OCI-LY7 (cell line): ENCODE measurements at regions not wholly inside any gene's neighbourhood (a gene's known extent, or its start where the extent isn't known, plus 50 kb on each side); places are given as distances from the start of the nearest gene placed in this dataset.

Source experiments
- BruUV-seq: library from RNA; stranded (reverse); fragments of 400-500 nt; replicated peaks from 2 replicates; lab custom pipeline; 2021; lab: Mats Ljungman, UMichigan
- CTCF ChIA-PET: fragments of 300-600 bp; sonication (Branson Sonifier 250); formaldehyde crosslinking; loops from one replicate; lab custom pipeline; 2022; ENCODE audit warnings: antibody characterized with exemption; ENCODE audit not compliant: unreplicated experiment; lab: Charles Lee
- POLR2A ChIA-PET: fragments of 300-600 bp; sonication (Branson Sonifier 250); formaldehyde crosslinking; loops from one replicate; lab custom pipeline; 2022; ENCODE audit warnings: antibody characterized with exemption; lab: Charles Lee
- DNase-seq: peaks from one replicate; pipeline ENCODE4 v3.0.0-alpha.2; 2015; ENCODE audit warnings: low spot score
- H2AFZ ChIP-seq: fragments of 200-600 bp; sonication (generic), shearing (Covaris generic); 2 replicates; pipeline ENCODE4 v1.6.1; 2014; ENCODE audit warnings: mild to moderate bottlenecking, antibody characterized with exemption, low read length, moderate library complexity
- H3K27ac ChIP-seq: fragments of 200-600 bp; sonication (generic); 2 replicates; pipeline ENCODE4 v1.5.1; 2014; ENCODE audit warnings: mixed run types, low read depth, mild to moderate bottlenecking, moderate library complexity, low read length, inconsistent platforms; ENCODE audit not compliant: poor library complexity, severe bottlenecking
- H3K36me3 ChIP-seq: fragments of 200-600 bp; sonication (generic); 2 replicates; pipeline ENCODE4 v1.6.1; 2014; ENCODE audit warnings: mild to moderate bottlenecking, antibody characterized with exemption, low read length, moderate library complexity, mixed read lengths; ENCODE audit not compliant: insufficient read depth
- H3K4me1 ChIP-seq: fragments of 200-600 bp; sonication (generic); 2 replicates; pipeline ENCODE4 v1.5.1; 2014; ENCODE audit warnings: mild to moderate bottlenecking, low read length; ENCODE audit not compliant: insufficient read depth, poor library complexity, severe bottlenecking
- H3K4me2 ChIP-seq: fragments of 200-600 bp; sonication (generic); 2 replicates; pipeline ENCODE4 v1.6.1; 2014; ENCODE audit warnings: mild to moderate bottlenecking, low read length
- H3K4me3 ChIP-seq: fragments of 200-600 bp; sonication (generic); 2 replicates; pipeline ENCODE4 v1.5.1; 2014; ENCODE audit warnings: mild to moderate bottlenecking, low read depth, low read length; ENCODE audit not compliant: poor library complexity, severe bottlenecking
- H3K79me2 ChIP-seq: fragments of 200-600 bp; sonication (generic); 2 replicates; pipeline ENCODE4 v1.6.1; 2016; ENCODE audit warnings: low read depth, mild to moderate bottlenecking, low read length, moderate library complexity, mixed read lengths; ENCODE audit not compliant: insufficient read depth
- H3K9me2 ChIP-seq: fragments of 200-600 bp; sonication (generic); 2 replicates; pipeline ENCODE4 v1.6.1; 2016; ENCODE audit warnings: mild to moderate bottlenecking, low read length, mixed read lengths; ENCODE audit not compliant: insufficient read depth
- H3K9me3 ChIP-seq: fragments of 200-600 bp; sonication (generic); 2 replicates; pipeline ENCODE4 v1.6.1; 2014; ENCODE audit warnings: mild to moderate bottlenecking, mixed run types, low read length, mixed read lengths
- H4K20me1 ChIP-seq: fragments of 200-600 bp; sonication (generic); 2 replicates; pipeline ENCODE4 v1.6.1; 2014; ENCODE audit warnings: mild to moderate bottlenecking, antibody characterized with exemption, low read length, moderate library complexity, mixed read lengths; ENCODE audit not compliant: insufficient read depth
- EZH2phosphoT487 ChIP-seq: fragments of 200-600 bp; sonication (generic); IDR thresholded peaks from 2 replicates; pipeline ENCODE4 v1.6.1; 2018; ENCODE audit warnings: low read depth, borderline replicate concordance, mild to moderate bottlenecking, mixed run types, antibody characterized with exemption, low read length, moderate library complexity, mixed read lengths
- intact Hi-C: fragments of 100-400 bp; cut with micrococcal nuclease; formaldehyde crosslinking; loops from one replicate; pipeline ENCODE4 v1.10.0; 2022; ENCODE audit not compliant: unreplicated experiment
- TF ChIP-seq, protein P1 (sequence below): fragments of 200-600 bp; sonication (generic); conservative IDR thresholded peaks from 2 replicates; pipeline ENCODE4 v1.5.1; 2014; ENCODE audit warnings: mild to moderate bottlenecking, antibody characterized with exemption, low read length, moderate library complexity, mixed read lengths

- DNase-seq: no peak
- Histone ChIP-seq H3K4me2 (no peak overlapping the region), H3K36me3 (no peaks in the 10 kb centered on the region), H3K4me1 (no peaks in the 10 kb centered on the region), H3K4me3 (no peak overlapping the region), H3K27ac (no peak overlapping the region), H2AFZ (no peak overlapping the region), H3K9me2 (no peaks in the 10 kb centered on the region), H3K9me3 (no peaks in the 10 kb centered on the region), H3K79me2 (no peaks in the 10 kb centered on the region), H4K20me1 (no peaks in the 10 kb centered on the region)
- no TSS peak for BruUV-seq
- intact Hi-C loops: no loop called here
- TF ChIP-seq, protein P1, sequence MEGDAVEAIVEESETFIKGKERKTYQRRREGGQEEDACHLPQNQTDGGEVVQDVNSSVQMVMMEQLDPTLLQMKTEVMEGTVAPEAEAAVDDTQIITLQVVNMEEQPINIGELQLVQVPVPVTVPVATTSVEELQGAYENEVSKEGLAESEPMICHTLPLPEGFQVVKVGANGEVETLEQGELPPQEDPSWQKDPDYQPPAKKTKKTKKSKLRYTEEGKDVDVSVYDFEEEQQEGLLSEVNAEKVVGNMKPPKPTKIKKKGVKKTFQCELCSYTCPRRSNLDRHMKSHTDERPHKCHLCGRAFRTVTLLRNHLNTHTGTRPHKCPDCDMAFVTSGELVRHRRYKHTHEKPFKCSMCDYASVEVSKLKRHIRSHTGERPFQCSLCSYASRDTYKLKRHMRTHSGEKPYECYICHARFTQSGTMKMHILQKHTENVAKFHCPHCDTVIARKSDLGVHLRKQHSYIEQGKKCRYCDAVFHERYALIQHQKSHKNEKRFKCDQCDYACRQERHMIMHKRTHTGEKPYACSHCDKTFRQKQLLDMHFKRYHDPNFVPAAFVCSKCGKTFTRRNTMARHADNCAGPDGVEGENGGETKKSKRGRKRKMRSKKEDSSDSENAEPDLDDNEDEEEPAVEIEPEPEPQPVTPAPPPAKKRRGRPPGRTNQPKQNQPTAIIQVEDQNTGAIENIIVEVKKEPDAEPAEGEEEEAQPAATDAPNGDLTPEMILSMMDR: no peak
- TF ChIP-seq EZH2phosphoT487: no peak
- ChIA-PET POLR2A (interaction anchor here (1.0 to 1.7 kb wide), 2 partner anchors 9 to 20 kb away, joined by 3 to 9 read pairs; no protein-coding TSS in a partner anchor), CTCF (no interaction called here)
These were observed 206.6 kb upstream of the GYPA start for GRCh38 chr4:144347121-144347520.

- BruUV-seq: no TSS peak
- H3K36me3 ChIP-seq: no peaks in the 10 kb centered on the region
- intact Hi-C loops: no loop called here
- H3K4me3 ChIP-seq: no peak overlapping the region
- ChIA-PET POLR2A (interaction anchor here (1.4 kb wide), 1 partner anchor 11 kb away, joined by 4 read pairs; no protein-coding TSS in a partner anchor), CTCF (no interaction called here)
- no peak overlapping the region for H3K27ac ChIP-seq
- no peaks in the 10 kb centered on the region for H4K20me1 ChIP-seq
- TF ChIP-seq EZH2phosphoT487: no peak
- TF ChIP-seq, protein P1: no peak
- H3K9me3 ChIP-seq: no peaks in the 10 kb centered on the region
- H3K4me2 ChIP-seq: no peak overlapping the region
- no peaks in the 10 kb centered on the region for H3K4me1 ChIP-seq
- DNase-seq: no peak
- H3K79me2 ChIP-seq: no peaks in the 10 kb centered on the region
- no peaks in the 10 kb centered on the region for H3K9me2 ChIP-seq
- H2AFZ ChIP-seq: no peak overlapping the region
These were observed 210.2 kb upstream of the GYPA start for GRCh38 chr4:144350706-144351105.

DNA sequence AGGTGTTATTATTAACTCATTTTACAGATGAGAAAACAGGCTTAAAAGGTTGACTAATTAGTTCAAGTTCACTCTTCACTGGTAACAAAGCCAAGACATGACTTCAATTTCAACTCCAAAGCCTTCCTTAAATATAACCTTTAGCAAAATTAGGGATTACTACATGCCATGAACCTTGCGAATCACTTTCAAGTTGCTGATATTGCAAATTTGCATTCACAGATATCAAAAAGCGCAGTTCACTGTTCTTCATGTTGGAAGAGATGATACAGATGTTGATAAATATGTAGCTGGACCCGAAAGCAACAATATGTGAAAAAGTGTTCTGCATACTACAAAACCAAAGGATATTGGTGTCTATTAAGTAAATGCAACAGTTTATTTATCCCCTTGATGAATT, 210.8 kb upstream of the GYPA start:
- intact Hi-C loops: no loop called here

More for the DNA sequence above, 210.8 kb upstream of the GYPA start:
- BruUV-seq: no TSS peak
- no peak overlapping the region for H2AFZ ChIP-seq
- no peaks in the 10 kb centered on the region for H3K9me2 ChIP-seq
- DNase-seq: no peak
- H3K4me1 ChIP-seq: no peaks in the 10 kb centered on the region
- CTCF ChIA-PET: no interaction called here
- no peaks in the 10 kb centered on the region for H3K9me3 ChIP-seq
- no peaks in the 10 kb centered on the region for H3K79me2 ChIP-seq
- H3K4me2 ChIP-seq: no peak overlapping the region
- no peaks in the 10 kb centered on the region for H4K20me1 ChIP-seq
- H3K36me3 ChIP-seq: no peaks in the 10 kb centered on the region
- no peak overlapping the region for H3K27ac ChIP-seq
- POLR2A ChIA-PET: interaction anchor here (0.8 to 1.4 kb wide), 2 partner anchors 10 to 32 kb away, joined by 3 to 4 read pairs; no protein-coding TSS in a partner anchor
- no peak overlapping the region for H3K4me3 ChIP-seq
- TF ChIP-seq EZH2phosphoT487: no peak
- TF ChIP-seq, protein P1: no peak
